Smooth muscle cell (in vitro differentiated cells): ENCODE measurements at regions not wholly inside any gene's neighbourhood (a gene's known extent, or its start where the extent isn't known, plus 50 kb on each side); places are given as distances from the start of the nearest gene placed in this dataset.

Experiments
- DNase-seq: peaks from one replicate; lab custom pipeline; 2025; ENCODE audit not compliant: unreplicated experiment; lab: John Stamatoyannopoulos, UW
- H2AFZ ChIP-seq: fragments of 200-600 bp; sonication (generic); 2 replicates; pipeline ENCODE4 v1.6.0; 2016; ENCODE audit warnings: antibody characterized with exemption, low read depth, mild to moderate bottlenecking
- H3F3A ChIP-seq: fragments of 200-600 bp; sonication (generic); 2 replicates; pipeline ENCODE4 v1.6.0; 2017; ENCODE audit warnings: antibody characterized with exemption, low read depth
- H3K27ac ChIP-seq: fragments of 200-600 bp; sonication (generic); 2 replicates; pipeline ENCODE4 v1.5.1; 2016; ENCODE audit warnings: low read depth, mild to moderate bottlenecking
- H3K27me3 ChIP-seq: fragments of 200-600 bp; sonication (generic); 2 replicates; pipeline ENCODE4 v1.6.1; 2016; ENCODE audit warnings: low read depth, mild to moderate bottlenecking
- H3K36me3 ChIP-seq: fragments of 200-600 bp; sonication (generic); 2 replicates; pipeline ENCODE4 v1.5.1; 2016; ENCODE audit warnings: low read depth
- H3K4me1 ChIP-seq: fragments of 200-600 bp; sonication (generic); 2 replicates; pipeline ENCODE4 v1.5.1; 2016; ENCODE audit warnings: low read depth
- H3K4me2 ChIP-seq: fragments of 200-600 bp; sonication (generic); 2 replicates; pipeline ENCODE4 v1.6.0; 2016; ENCODE audit warnings: mild to moderate bottlenecking
- H3K4me3 ChIP-seq: fragments of 200-600 bp; sonication (generic); 2 replicates; pipeline ENCODE4 v1.5.1; 2016; ENCODE audit warnings: mild to moderate bottlenecking
- H3K79me2 ChIP-seq: fragments of 200-600 bp; sonication (generic); 2 replicates; pipeline ENCODE4 v1.6.0; 2016; ENCODE audit warnings: low read depth, mild to moderate bottlenecking
- H3K9ac ChIP-seq: fragments of 200-600 bp; sonication (generic); 2 replicates; pipeline ENCODE4 v1.6.0; 2016; ENCODE audit warnings: low read depth
- H3K9me3 ChIP-seq: fragments of 200-600 bp; sonication (generic); replicated peaks from 2 replicates; pipeline ENCODE4 v1.5.1; 2016; ENCODE audit warnings: low read depth
- H4K20me1 ChIP-seq: fragments of 200-600 bp; sonication (generic); 2 replicates; pipeline ENCODE4 v1.6.0; 2016; ENCODE audit warnings: low read depth
- CTCF ChIP-seq: fragments of 200-600 bp; sonication (generic); IDR thresholded peaks from 2 replicates; pipeline ENCODE4 v1.5.1; 2017; ENCODE audit warnings: borderline replicate concordance, mild to moderate bottlenecking, antibody characterized with exemption; ENCODE audit not compliant: insufficient read depth, poor library complexity, severe bottlenecking
- WGBS: methylation state at CpG from one replicate; pipeline ENCODE4 v1.1.7; 2016; ENCODE audit warnings: low lambda C conversion rate; 5-methylcytosine and 5-hydroxymethylcytosine counted together

- Histone ChIP-seq H3K4me3 (no peak overlapping the region), H3K36me3 (no peaks in the 10 kb centered on the region), H3K79me2 (no peaks in the 10 kb centered on the region), H2AFZ (no peak overlapping the region), H3K27me3 (no peaks in the 10 kb centered on the region), H3K9me3 (no peaks in the 10 kb centered on the region), H3K9ac (no peak overlapping the region), H3K27ac (no peak overlapping the region), H4K20me1 (no peaks in the 10 kb centered on the region), H3F3A (no peaks in the 10 kb centered on the region), H3K4me2 (peak overlapping the region; percentile 18), H3K4me1 (no peaks in the 10 kb centered on the region)
- TF ChIP-seq CTCF: no peak
- WGBS: 27% methylated on average over 4 of the region's 4 CpGs
- no peak for DNase-seq
Measured at GRCh38 chr2:194999771-195000170, 657.3 kb upstream of the SLC39A10 start.

GRCh38 chr2:194992648-194993047 is 664.4 kb upstream of the SLC39A10 start:
- no peak overlapping the region for H3K4me3 ChIP-seq

GRCh38 chr2:194985258-194985657 is 671.8 kb upstream of the SLC39A10 start:
- H3K4me3 ChIP-seq: no peak overlapping the region
- no peak overlapping the region for H3K4me2 ChIP-seq
- no peak overlapping the region for H2AFZ ChIP-seq
- no peak for TF ChIP-seq CTCF
- no peaks in the 10 kb centered on the region for H3K79me2 ChIP-seq
- H4K20me1 ChIP-seq: no peaks in the 10 kb centered on the region
- H3K9me3 ChIP-seq: peaks cover 4% of the 10 kb centered on the region
- no peak overlapping the region for H3K27ac ChIP-seq
- no peak for DNase-seq
- no peaks in the 10 kb centered on the region for H3K4me1 ChIP-seq
- H3K27me3 ChIP-seq: no peaks in the 10 kb centered on the region
- no peaks in the 10 kb centered on the region for H3K36me3 ChIP-seq
- no peaks in the 10 kb centered on the region for H3F3A ChIP-seq
- no peak overlapping the region for H3K9ac ChIP-seq
- 76% methylated on average over 1 of the region's 1 CpG for WGBS

More at GRCh38 chr2:194992648-194993047, 664.4 kb upstream of the SLC39A10 start:
- H3K27me3 ChIP-seq: no peaks in the 10 kb centered on the region
- H3F3A ChIP-seq: no peaks in the 10 kb centered on the region
- H3K36me3 ChIP-seq: no peaks in the 10 kb centered on the region
- H3K79me2 ChIP-seq: no peaks in the 10 kb centered on the region
- H3K27ac ChIP-seq: no peak overlapping the region
- no peaks in the 10 kb centered on the region for H3K4me1 ChIP-seq
- DNase-seq: no peak
- H2AFZ ChIP-seq: no peak overlapping the region
- H3K9ac ChIP-seq: no peak overlapping the region
- H3K4me2 ChIP-seq: no peak overlapping the region
- TF ChIP-seq CTCF: no peak
- no peaks in the 10 kb centered on the region for H4K20me1 ChIP-seq
- WGBS: 98% methylated on average over 2 of the region's 2 CpGs
- no peaks in the 10 kb centered on the region for H3K9me3 ChIP-seq

- Histone ChIP-seq H3K4me2 (no peak overlapping the region), H3K4me1 (peaks cover 6% of the 10 kb centered on the region), H4K20me1 (no peaks in the 10 kb centered on the region), H3K27ac (no peak overlapping the region), H3K4me3 (no peak overlapping the region), H3K27me3 (no peaks in the 10 kb centered on the region), H3K9ac (no peak overlapping the region), H3K36me3 (no peaks in the 10 kb centered on the region), H3K9me3 (no peaks in the 10 kb centered on the region), H3F3A (no peaks in the 10 kb centered on the region), H2AFZ (no peak overlapping the region), H3K79me2 (no peaks in the 10 kb centered on the region)
- no peak for TF ChIP-seq CTCF
- 85% methylated on average over 4 of the region's 4 CpGs for WGBS
- no peak for DNase-seq
Measured at GRCh38 chr2:194962254-194962653, 694.8 kb upstream of the SLC39A10 start.
